K562 (cell line): ENCODE measurements at regions not wholly inside any gene's neighbourhood (a gene's known extent, or its start where the extent isn't known, plus 50 kb on each side); places are given as distances from the start of the nearest gene placed in this dataset.

Experiments used
- CBX1 ChIP-seq: sonication (generic); IDR thresholded peaks from 2 replicates; pipeline ENCODE4 v1.6.1; 2016; ENCODE audit warnings: antibody characterized with exemption, low read depth, mild to moderate bottlenecking
- GTF2A2 ChIP-seq: IDR thresholded peaks from 2 replicates; pipeline ENCODE4 v1.6.1; 2016; ENCODE audit warnings: mild to moderate bottlenecking, missing genetic modification characterization, missing compliant biosample characterization
- ILK ChIP-seq: fragments of 450-650 bp; IDR thresholded peaks from 2 replicates; pipeline ENCODE4 v1.6.1; 2016; ENCODE audit warnings: missing genetic modification characterization, low read depth, mild to moderate bottlenecking, missing compliant biosample characterization, moderate library complexity, borderline replicate concordance
- KLF6 ChIP-seq: fragments of 250-450 bp; sonication (Bioruptor Pico); IDR thresholded peaks from 2 replicates; pipeline ENCODE4 v1.4.0; 2020; ENCODE audit warnings: mild to moderate bottlenecking, moderate library complexity, borderline replicate concordance
- MCM3 ChIP-seq: fragments of 450-650 bp; IDR thresholded peaks from 2 replicates; pipeline ENCODE4 v1.6.1; 2016
- NFE2 ChIP-seq: IDR thresholded peaks from 2 replicates; pipeline ENCODE4 v1.6.1; 2014; ENCODE audit warnings: antibody characterized with exemption, low read depth
- SIN3A ChIP-seq, 2 experiments: fragments of 150-350 bp in 1 of 2; IDR thresholded peaks; 2 replicates each; pipeline ENCODE4 v1.6.1; 2011 to 2016; ENCODE audit warnings: borderline replicate concordance in 2 of 2, low read depth in 2 of 2, low read length in 2 of 2, mild to moderate bottlenecking in 2 of 2, moderate library complexity in 2 of 2; ENCODE audit not compliant: control insufficient read depth in 1 of 2
- TEAD1 ChIP-seq, 2 experiments: fragments of 450-650 bp in 1 of 2; sonication (generic) in 1 of 2; formaldehyde crosslinking; IDR thresholded peaks; 2 replicates each; pipeline versions ENCODE4 v1.4.0 to v1.8.0; 2020 to 2022; ENCODE audit warnings: mild to moderate bottlenecking in 2 of 2, missing genetic modification reagents in 1 of 2
- TRIM28 ChIP-seq: fragments of 450-650 bp; IDR thresholded peaks from 2 replicates; pipeline ENCODE4 v1.6.1; 2017
- XRCC3 ChIP-seq: fragments of 450-650 bp; IDR thresholded peaks from 2 replicates; pipeline ENCODE4 v1.6.1; 2017; ENCODE audit warnings: mild to moderate bottlenecking, moderate library complexity
- ZNF174 ChIP-seq: fragments of 250-450 bp; sonication (Bioruptor Pico); IDR thresholded peaks from 2 replicates; pipeline ENCODE4 v1.4.0; 2020; ENCODE audit warnings: mild to moderate bottlenecking
- TF ChIP-seq, protein P1 (sequence below): fragments of 250-450 bp; sonication (Bioruptor Pico); IDR thresholded peaks from 2 replicates; pipeline ENCODE4 v1.5.0; 2020; ENCODE audit warnings: mild to moderate bottlenecking, borderline replicate concordance
- TF ChIP-seq, protein P2 (sequence below), 2 experiments: IDR thresholded peaks in 1 of 2; conservative IDR thresholded peaks in 1 of 2; 2 replicates each; pipeline ENCODE4 v1.6.1; 2016; ENCODE audit warnings: low read depth in 2 of 2, mild to moderate bottlenecking in 1 of 2, missing compliant biosample characterization in 1 of 2, missing genetic modification characterization in 1 of 2, moderate library complexity in 1 of 2
- TF ChIP-seq, protein P3 (sequence below), 2 experiments: fragments of 150-350 bp in 1 of 2; IDR thresholded peaks; 2 replicates each; pipeline ENCODE4 v1.6.1; 2012 to 2016; ENCODE audit warnings: low read depth in 2 of 2, low read length in 2 of 2, mild to moderate bottlenecking in 1 of 2, moderate library complexity in 1 of 2

DNA sequence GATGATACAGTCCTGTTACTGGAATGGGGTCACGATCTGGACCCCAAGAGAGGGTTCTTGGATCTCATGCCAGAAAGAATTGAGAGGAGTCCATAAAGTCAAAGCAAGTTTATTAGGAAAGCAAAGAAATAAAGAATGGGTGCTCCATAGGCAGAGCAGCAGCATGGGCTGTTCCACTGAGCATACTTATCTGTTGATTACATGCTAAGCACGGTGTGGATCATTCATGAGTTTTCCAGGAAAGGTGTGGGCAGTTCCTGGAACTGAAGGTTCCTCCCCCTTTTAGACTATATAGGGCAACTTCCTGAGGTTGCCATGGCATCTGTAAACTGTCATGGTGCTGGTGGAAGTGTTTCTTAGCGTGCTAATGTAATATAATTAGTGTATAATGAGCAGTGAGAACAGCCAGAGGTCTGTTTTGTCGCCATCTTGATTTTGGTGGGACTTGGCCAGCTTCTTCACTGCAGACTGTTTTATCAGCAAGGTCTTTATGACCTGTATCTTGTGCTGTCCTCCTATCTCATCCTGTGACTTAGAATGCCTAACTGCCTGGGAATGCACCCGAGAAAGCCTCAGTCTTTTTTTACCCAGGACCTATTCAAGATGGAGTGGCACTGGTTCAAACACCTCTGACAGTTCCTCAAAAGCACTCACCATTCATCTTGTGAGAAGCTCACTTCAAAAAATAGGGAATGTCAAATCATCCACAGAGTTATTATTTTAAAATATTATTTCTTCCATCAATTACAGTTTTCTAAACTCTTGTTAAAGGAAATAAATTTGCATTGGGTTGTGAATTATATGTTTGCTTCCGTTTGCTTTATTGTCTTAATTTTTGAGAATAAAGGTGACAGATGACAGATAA, 1358.8 kb upstream of the TMEM132C start (continued):
- no peak; the same call in 1 of the 2 replicates for TF ChIP-seq NFE2
- TF ChIP-seq MCM3: no peak
- peak; percentile 16; the same call in 1 of the 2 replicates for TF ChIP-seq TRIM28
- peak; percentile 96 for TF ChIP-seq ILK
- no peak for TF ChIP-seq XRCC3
- TF ChIP-seq, protein P1, sequence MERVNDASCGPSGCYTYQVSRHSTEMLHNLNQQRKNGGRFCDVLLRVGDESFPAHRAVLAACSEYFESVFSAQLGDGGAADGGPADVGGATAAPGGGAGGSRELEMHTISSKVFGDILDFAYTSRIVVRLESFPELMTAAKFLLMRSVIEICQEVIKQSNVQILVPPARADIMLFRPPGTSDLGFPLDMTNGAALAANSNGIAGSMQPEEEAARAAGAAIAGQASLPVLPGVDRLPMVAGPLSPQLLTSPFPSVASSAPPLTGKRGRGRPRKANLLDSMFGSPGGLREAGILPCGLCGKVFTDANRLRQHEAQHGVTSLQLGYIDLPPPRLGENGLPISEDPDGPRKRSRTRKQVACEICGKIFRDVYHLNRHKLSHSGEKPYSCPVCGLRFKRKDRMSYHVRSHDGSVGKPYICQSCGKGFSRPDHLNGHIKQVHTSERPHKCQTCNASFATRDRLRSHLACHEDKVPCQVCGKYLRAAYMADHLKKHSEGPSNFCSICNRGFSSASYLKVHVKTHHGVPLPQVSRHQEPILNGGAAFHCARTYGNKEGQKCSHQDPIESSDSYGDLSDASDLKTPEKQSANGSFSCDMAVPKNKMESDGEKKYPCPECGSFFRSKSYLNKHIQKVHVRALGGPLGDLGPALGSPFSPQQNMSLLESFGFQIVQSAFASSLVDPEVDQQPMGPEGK (CRISPR knock-in tag): peak; percentile 97
- peak; percentile 97 for TF ChIP-seq ZNF174 (CRISPR knock-in tag)
- no peak for TF ChIP-seq CBX1
- TF ChIP-seq, protein P2, sequence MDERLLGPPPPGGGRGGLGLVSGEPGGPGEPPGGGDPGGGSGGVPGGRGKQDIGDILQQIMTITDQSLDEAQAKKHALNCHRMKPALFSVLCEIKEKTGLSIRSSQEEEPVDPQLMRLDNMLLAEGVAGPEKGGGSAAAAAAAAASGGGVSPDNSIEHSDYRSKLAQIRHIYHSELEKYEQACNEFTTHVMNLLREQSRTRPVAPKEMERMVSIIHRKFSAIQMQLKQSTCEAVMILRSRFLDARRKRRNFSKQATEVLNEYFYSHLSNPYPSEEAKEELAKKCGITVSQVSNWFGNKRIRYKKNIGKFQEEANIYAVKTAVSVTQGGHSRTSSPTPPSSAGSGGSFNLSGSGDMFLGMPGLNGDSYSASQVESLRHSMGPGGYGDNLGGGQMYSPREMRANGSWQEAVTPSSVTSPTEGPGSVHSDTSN (CRISPR knock-in tag; IDR thresholded peaks at IDR 0.05; ENCODE audit: low read depth): no peak
- TF ChIP-seq, protein P2 (tag; conservative IDR thresholded peaks at IDR 0.05; ENCODE audit: low read depth): peak; percentile 88
- TF ChIP-seq TEAD1 (CRISPR knock-in tag; IDR thresholded peaks at IDR 0.05): peak in 1 of 2 experiments; percentile 99; a peak in 2 of 4 replicates
- TF ChIP-seq, protein P3, sequence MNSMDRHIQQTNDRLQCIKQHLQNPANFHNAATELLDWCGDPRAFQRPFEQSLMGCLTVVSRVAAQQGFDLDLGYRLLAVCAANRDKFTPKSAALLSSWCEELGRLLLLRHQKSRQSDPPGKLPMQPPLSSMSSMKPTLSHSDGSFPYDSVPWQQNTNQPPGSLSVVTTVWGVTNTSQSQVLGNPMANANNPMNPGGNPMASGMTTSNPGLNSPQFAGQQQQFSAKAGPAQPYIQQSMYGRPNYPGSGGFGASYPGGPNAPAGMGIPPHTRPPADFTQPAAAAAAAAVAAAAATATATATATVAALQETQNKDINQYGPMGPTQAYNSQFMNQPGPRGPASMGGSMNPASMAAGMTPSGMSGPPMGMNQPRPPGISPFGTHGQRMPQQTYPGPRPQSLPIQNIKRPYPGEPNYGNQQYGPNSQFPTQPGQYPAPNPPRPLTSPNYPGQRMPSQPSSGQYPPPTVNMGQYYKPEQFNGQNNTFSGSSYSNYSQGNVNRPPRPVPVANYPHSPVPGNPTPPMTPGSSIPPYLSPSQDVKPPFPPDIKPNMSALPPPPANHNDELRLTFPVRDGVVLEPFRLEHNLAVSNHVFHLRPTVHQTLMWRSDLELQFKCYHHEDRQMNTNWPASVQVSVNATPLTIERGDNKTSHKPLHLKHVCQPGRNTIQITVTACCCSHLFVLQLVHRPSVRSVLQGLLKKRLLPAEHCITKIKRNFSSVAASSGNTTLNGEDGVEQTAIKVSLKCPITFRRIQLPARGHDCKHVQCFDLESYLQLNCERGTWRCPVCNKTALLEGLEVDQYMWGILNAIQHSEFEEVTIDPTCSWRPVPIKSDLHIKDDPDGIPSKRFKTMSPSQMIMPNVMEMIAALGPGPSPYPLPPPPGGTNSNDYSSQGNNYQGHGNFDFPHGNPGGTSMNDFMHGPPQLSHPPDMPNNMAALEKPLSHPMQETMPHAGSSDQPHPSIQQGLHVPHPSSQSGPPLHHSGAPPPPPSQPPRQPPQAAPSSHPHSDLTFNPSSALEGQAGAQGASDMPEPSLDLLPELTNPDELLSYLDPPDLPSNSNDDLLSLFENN (IDR thresholded peaks at IDR 0.05; ENCODE audit: low read depth in 2 of 2, low read length in 2 of 2): no peak; a peak in 1 of 4 replicates
- peak in 1 of 2 experiments; percentile 15; a peak in 1 of 4 replicates for TF ChIP-seq SIN3A (IDR thresholded peaks at IDR 0.05; ENCODE audit: borderline replicate concordance in 2 of 2, control insufficient read depth in 1 of 2, low read depth in 2 of 2, low read length in 2 of 2)
- peak; percentile 96 for TF ChIP-seq GTF2A2 (tag)
- TF ChIP-seq KLF6 (CRISPR knock-in tag): peak; percentile 99
